ENCODE measurements at regions not wholly inside any gene's neighbourhood (a gene's known extent, or its start where the extent isn't known, plus 50 kb on each side); places are given as distances from the start of the nearest gene placed in this dataset.

GRCh38 chr9:119709431-119709830 is 340.2 kb upstream of the BRINP1 start:
- no peak for TF ChIP-seq CTCF (IDR thresholded peaks at IDR 0.05)
- DNase-seq (no peak), ATAC-seq (no peak)
- H3K27me3 ChIP-seq (ENCODE audit: low read depth) = no peaks in the 10 kb centered on the region
- H3K9me3 ChIP-seq = no peaks in the 10 kb centered on the region
- no peaks in the 10 kb centered on the region for H3K36me3 ChIP-seq
- no peak overlapping the region for H3K4me3 ChIP-seq
- intact Hi-C loops (cut with DNase I) = no loop called here
- no peaks in the 10 kb centered on the region for H3K4me1 ChIP-seq
- no peak overlapping the region for H3K27ac ChIP-seq

- ATAC-seq = no peak
- no peak for DNase-seq
- Histone ChIP-seq H3K4me1 (no peaks in the 10 kb centered on the region), H3K4me3 (no peak overlapping the region), H3K9me3 (no peaks in the 10 kb centered on the region), H3K27ac (no peak overlapping the region), H3K36me3 (no peaks in the 10 kb centered on the region), H3K27me3 (ENCODE audit: low read depth) (no peaks in the 10 kb centered on the region)
- intact Hi-C loops (cut with DNase I) = no loop called here
- no peak for TF ChIP-seq CTCF (IDR thresholded peaks at IDR 0.05)
Measured at GRCh38 chr9:119707228-119707845, 338.1 kb upstream of the BRINP1 start.

GRCh38 chr9:119701651-119702050 is 332.4 kb upstream of the BRINP1 start:
- H3K27ac ChIP-seq = no peak overlapping the region
- H3K4me1 ChIP-seq = no peaks in the 10 kb centered on the region
- intact Hi-C loops (cut with DNase I) = no loop called here
- no peaks in the 10 kb centered on the region for H3K36me3 ChIP-seq
- no peak overlapping the region for H3K4me3 ChIP-seq
- peaks cover 6% of the 10 kb centered on the region for H3K27me3 ChIP-seq (ENCODE audit: low read depth)
- DNase-seq (no peak), ATAC-seq (no peak)
- TF ChIP-seq CTCF (IDR thresholded peaks at IDR 0.05) = no peak
- no peaks in the 10 kb centered on the region for H3K9me3 ChIP-seq

GRCh38 chr9:119698535-119698934 is 329.3 kb upstream of the BRINP1 start:
- no peak for DNase-seq
- no peak for ATAC-seq
- Histone ChIP-seq H3K36me3 (no peaks in the 10 kb centered on the region), H3K27ac (no peak overlapping the region), H3K4me3 (no peak overlapping the region), H3K27me3 (ENCODE audit: low read depth) (peaks cover 6% of the 10 kb centered on the region), H3K9me3 (no peaks in the 10 kb centered on the region), H3K4me1 (no peaks in the 10 kb centered on the region)
- no peak for TF ChIP-seq CTCF (IDR thresholded peaks at IDR 0.05)
- intact Hi-C loops (cut with DNase I) = no loop called here

GRCh38 chr9:119697996-119698395 is 328.8 kb upstream of the BRINP1 start:
- DNase-seq (no peak), ATAC-seq (no peak)
- no peaks in the 10 kb centered on the region for H3K4me1 ChIP-seq
- intact Hi-C loops (cut with DNase I) = no loop called here
- peaks cover 6% of the 10 kb centered on the region for H3K27me3 ChIP-seq (ENCODE audit: low read depth)
- no peak overlapping the region for H3K4me3 ChIP-seq
- H3K27ac ChIP-seq = no peak overlapping the region
- no peak for TF ChIP-seq CTCF (IDR thresholded peaks at IDR 0.05)
- no peaks in the 10 kb centered on the region for H3K36me3 ChIP-seq
- no peaks in the 10 kb centered on the region for H3K9me3 ChIP-seq

- ATAC-seq (no peak), DNase-seq (no peak)
- Histone ChIP-seq H3K4me3 (no peak overlapping the region), H3K4me1 (no peaks in the 10 kb centered on the region), H3K27ac (no peak overlapping the region), H3K9me3 (no peaks in the 10 kb centered on the region), H3K36me3 (no peaks in the 10 kb centered on the region), H3K27me3 (ENCODE audit: low read depth) (no peaks in the 10 kb centered on the region)
- intact Hi-C loops (cut with DNase I) = no loop called here
- TF ChIP-seq CTCF (IDR thresholded peaks at IDR 0.05) = no peak
Measured at GRCh38 chr9:119689879-119690278, 320.6 kb upstream of the BRINP1 start.
